GM12878 (cell line): ENCODE measurements at regions not wholly inside any gene's neighbourhood (a gene's known extent, or its start where the extent isn't known, plus 50 kb on each side); places are given as distances from the start of the nearest gene placed in this dataset.

ENCODE experiments used
- ATAC-seq: fragments of 200-7000 bp; cut with Tn5 transposase; 3 replicates; pipeline ENCODE4 v1.9.1; 2020; ENCODE audit warnings: mild to moderate bottlenecking, moderate library complexity
- BruUV-seq: library from RNA; stranded (reverse); fragments of 400-500 nt; replicated peaks from 2 replicates; lab custom pipeline; 2021; lab: Mats Ljungman, UMichigan
- CTCF ChIA-PET: fragments of 300-600 bp; sonication (Branson Sonifier 250); formaldehyde crosslinking; extraction: SDS; loops from one replicate; lab custom pipeline; 2021; ENCODE audit warnings: inconsistent platforms; lab: Yijun Ruan, JAX
- POLR2A ChIA-PET: fragments of 350-600 bp; formaldehyde crosslinking; extraction: SDS; loops from one replicate; lab custom pipeline; 2021; ENCODE audit warnings: inconsistent platforms; lab: Charles Lee
- RAD21 ChIA-PET: fragments of 300-600 bp; sonication (Branson Sonifier 250); formaldehyde crosslinking; loops from one replicate; lab custom pipeline; 2023; ENCODE audit warnings: antibody characterized with exemption; ENCODE audit not compliant: unreplicated experiment; lab: Charles Lee
- SMC1A ChIA-PET: fragments of 300-600 bp; sonication (Branson Sonifier 250); formaldehyde crosslinking; loops from one replicate; lab custom pipeline; 2023; ENCODE audit not compliant: unreplicated experiment, uncharacterized antibody; lab: Charles Lee
- DNase-seq: peaks from one replicate; pipeline ENCODE4 v3.0.0-alpha.2; 2011; ENCODE audit warnings: low read depth, low spot score
- FAIRE-seq: peaks from 3 replicates; lab custom pipeline; 2011; peaks lifted over from hg19 to GRCh38; lab: Jason Lieb, UNC
- H2AFZ ChIP-seq: 2 replicates; pipeline ENCODE4 v1.6.0; 2011; ENCODE audit warnings: low read depth, low read length, control low read depth; ENCODE audit not compliant: control insufficient read depth
- H3K27ac ChIP-seq: 2 replicates; pipeline ENCODE4 v1.5.1; 2011; ENCODE audit warnings: control low read depth; ENCODE audit not compliant: control insufficient read depth, insufficient read depth
- H3K27me3 ChIP-seq, 2 experiments: replicated peaks in 1 of 2; 2 replicates each; pipeline versions ENCODE4 v1.6.0 to v1.6.1; 2011; ENCODE audit warnings: low read length in 1 of 2; ENCODE audit not compliant: control insufficient read depth in 2 of 2, insufficient read depth in 2 of 2
- H3K36me3 ChIP-seq, 2 experiments: 2 replicates each; pipeline ENCODE4 v1.5.1; 2011; ENCODE audit warnings: low read length in 1 of 2; ENCODE audit not compliant: control insufficient read depth in 2 of 2, insufficient read depth in 2 of 2
- H3K4me1 ChIP-seq: 2 replicates; pipeline ENCODE4 v1.6.1; 2011; ENCODE audit warnings: mild to moderate bottlenecking, low read length, moderate library complexity, mixed read lengths; ENCODE audit not compliant: control insufficient read depth, insufficient read depth
- H3K4me2 ChIP-seq: 2 replicates; pipeline ENCODE4 v1.6.0; 2011; ENCODE audit warnings: control low read depth; ENCODE audit not compliant: control insufficient read depth, insufficient read depth
- H3K4me3 ChIP-seq: fragments of 200-600 bp; sonication (generic); 2 replicates; pipeline ENCODE4 v1.5.1; 2016
- H3K79me2 ChIP-seq: 2 replicates; pipeline ENCODE4 v1.6.0; 2011; ENCODE audit warnings: low read length; ENCODE audit not compliant: control insufficient read depth, insufficient read depth
- H3K9ac ChIP-seq: 2 replicates; pipeline ENCODE4 v1.8.0; 2011; ENCODE audit warnings: low read length, control low read depth, mixed read lengths; ENCODE audit not compliant: control insufficient read depth, insufficient read depth
- H3K9me3 ChIP-seq: replicated peaks from 3 replicates; pipeline ENCODE4 v1.5.1; 2011; ENCODE audit warnings: mild to moderate bottlenecking, low read length; ENCODE audit not compliant: control insufficient read depth, insufficient read depth
- H4K20me1 ChIP-seq: 2 replicates; pipeline ENCODE4 v1.6.0; 2011; ENCODE audit not compliant: control insufficient read depth, insufficient read depth
- ATF7 ChIP-seq: fragments of 450-650 bp; IDR thresholded peaks from 2 replicates; pipeline ENCODE4 v1.6.1; 2016; ENCODE audit warnings: low read depth, mild to moderate bottlenecking
- E4F1 ChIP-seq: fragments of 450-650 bp; IDR thresholded peaks from 2 replicates; pipeline ENCODE4 v1.6.1; 2018; ENCODE audit warnings: borderline replicate concordance, mild to moderate bottlenecking; ENCODE audit not compliant: partially characterized antibody
- EZH2 ChIP-seq: IDR thresholded peaks from 2 replicates; pipeline ENCODE4 v1.6.1; 2012; ENCODE audit warnings: low read depth, mild to moderate bottlenecking, control low read depth, inconsistent platforms, low read length, borderline replicate concordance; ENCODE audit not compliant: control insufficient read depth
- IRF3 ChIP-seq: fragments of 450-650 bp; IDR thresholded peaks from 2 replicates; pipeline ENCODE4 v1.6.1; 2014; ENCODE audit warnings: mild to moderate bottlenecking
- IRF5 ChIP-seq: fragments of 450-650 bp; IDR thresholded peaks from 2 replicates; pipeline ENCODE4 v1.6.1; 2017; ENCODE audit warnings: borderline replicate concordance
- MEF2B ChIP-seq: fragments of 450-650 bp; IDR thresholded peaks from 2 replicates; pipeline ENCODE4 v1.6.1; 2018; ENCODE audit warnings: mild to moderate bottlenecking, moderate library complexity; ENCODE audit not compliant: partially characterized antibody, poor library complexity, severe bottlenecking
- NFXL1 ChIP-seq: fragments of 450-650 bp; IDR thresholded peaks from 2 replicates; pipeline ENCODE4 v1.6.1; 2017; ENCODE audit warnings: antibody characterized with exemption, mild to moderate bottlenecking, borderline replicate concordance
- PML ChIP-seq: IDR thresholded peaks from 2 replicates; pipeline ENCODE4 v1.6.1; 2012; ENCODE audit warnings: low read length, inconsistent platforms
- POLR2A ChIP-seq: IDR thresholded peaks from 2 replicates; pipeline ENCODE4 v1.6.1; 2011; ENCODE audit warnings: low read depth, mild to moderate bottlenecking, low read length
- RFX5 ChIP-seq: IDR thresholded peaks from 2 replicates; pipeline ENCODE4 v1.6.1; 2011; ENCODE audit warnings: low read depth, low read length, improper control_type of control experiment
- SMAD1 ChIP-seq: fragments of 450-650 bp; IDR thresholded peaks from 2 replicates; pipeline ENCODE4 v1.6.1; 2018; ENCODE audit warnings: mild to moderate bottlenecking, low read depth; ENCODE audit not compliant: partially characterized antibody
- SMAD5 ChIP-seq: IDR thresholded peaks from 2 replicates; pipeline ENCODE4 v1.6.1; 2016; ENCODE audit warnings: antibody characterized with exemption, low read depth
- SPI1 ChIP-seq: IDR thresholded peaks from 2 replicates; pipeline ENCODE4 v1.6.1; 2011; ENCODE audit warnings: low read depth, mild to moderate bottlenecking, low read length, moderate library complexity, borderline replicate concordance; ENCODE audit not compliant: insufficient read depth
- SRF ChIP-seq, 2 experiments: IDR thresholded peaks; 2 replicates each; pipeline ENCODE4 v1.6.1; 2011; ENCODE audit warnings: low read depth in 2 of 2, low read length in 2 of 2, mild to moderate bottlenecking in 1 of 2, moderate library complexity in 1 of 2
- TCF12 ChIP-seq: IDR thresholded peaks from 2 replicates; pipeline ENCODE4 v1.6.1; 2011; ENCODE audit warnings: low read depth, mild to moderate bottlenecking, low read length
- TCF7 ChIP-seq: IDR thresholded peaks from 2 replicates; pipeline ENCODE4 v1.6.1; 2014; ENCODE audit warnings: antibody characterized with exemption, borderline replicate concordance
- WRNIP1 ChIP-seq: IDR thresholded peaks from 2 replicates; pipeline ENCODE4 v1.6.1; 2011; ENCODE audit warnings: low read depth, low read length, improper control_type of control experiment, borderline replicate concordance
- WGBS: methylation state at CpG from one replicate; pipeline ENCODE4 v1.1.6; 2016; ENCODE audit warnings: low lambda C conversion rate; ENCODE audit not compliant: insufficient replicate concordance, insufficient coverage; ENCODE audit errors: missing lambda C conversion rate; 5-methylcytosine and 5-hydroxymethylcytosine counted together
- in situ Hi-C: fragments of 300-500 bp; cut with MboI; formaldehyde crosslinking; loops from 9 replicates; pipeline ENCODE4 v1.14.3; 2018; ENCODE audit warnings: mixed read lengths
- intact Hi-C: fragments of 100-400 bp; cut with micrococcal nuclease; formaldehyde crosslinking; loops from one replicate; pipeline ENCODE4 v1.14.2; 2022; ENCODE audit not compliant: unreplicated experiment

- TF ChIP-seq E4F1: no peak
- TF ChIP-seq SPI1: no peak
- TF ChIP-seq SRF (IDR thresholded peaks at IDR 0.05; ENCODE audit: low read depth in 2 of 2, low read length in 2 of 2): no peak
- no peak for TF ChIP-seq RFX5
- no peak for TF ChIP-seq MEF2B
- TF ChIP-seq NFXL1: no peak
- no peak for TF ChIP-seq WRNIP1
Measured at GRCh38 chr17:79262624-79263023, 188.0 kb downstream of the ENGASE start (continued).

GRCh38 chr17:79261355-79262072 is 186.9 kb downstream of the ENGASE start:
- ChIA-PET CTCF (no interaction called here), POLR2A (no interaction called here)
- TF ChIP-seq EZH2 (no peak), TCF12 (no peak), POLR2A (no peak), SMAD1 (no peak), SMAD5 (no peak), ATF7 (no peak), IRF5 (no peak), TCF7 (no peak), IRF3 (no peak), PML (no peak)

More at GRCh38 chr17:79261355-79262072, 186.9 kb downstream of the ENGASE start:
- no TSS peak for BruUV-seq
- WGBS: 34% methylated on average over 23 of the region's 23 CpGs
- Histone ChIP-seq H4K20me1 (no peaks in the 10 kb centered on the region; the same call in 1 of the 2 replicates), H2AFZ (no peak overlapping the region), H3K27me3 (peaks cover 0 to 6% of the 10 kb centered on the region in 2 experiments; a peak in 3 of 4 replicates), H3K4me2 (no peak overlapping the region), H3K27ac (no peak overlapping the region), H3K9me3 (no peaks in the 10 kb centered on the region), H3K79me2 (no peaks in the 10 kb centered on the region), H3K4me1 (no peaks in the 10 kb centered on the region), H3K4me3 (no peak overlapping the region), H3K36me3 (no peaks in the 10 kb centered on the region), H3K9ac (no peak overlapping the region)
- ATAC-seq (no peak), DNase-seq (no peak), FAIRE-seq (no peak)
- intact Hi-C loops: no loop called here
- RAD21 ChIA-PET: no interaction called here
- in situ Hi-C loops: no loop called here
- SMC1A ChIA-PET: no interaction called here
